ENCODE measurements at regions not wholly inside any gene's neighbourhood (a gene's known extent, or its start where the extent isn't known, plus 50 kb on each side); places are given as distances from the start of the nearest gene placed in this dataset.
A peak's percentile ranks its signal among the peaks of the same experiment; 100 is the strongest.

DNA sequence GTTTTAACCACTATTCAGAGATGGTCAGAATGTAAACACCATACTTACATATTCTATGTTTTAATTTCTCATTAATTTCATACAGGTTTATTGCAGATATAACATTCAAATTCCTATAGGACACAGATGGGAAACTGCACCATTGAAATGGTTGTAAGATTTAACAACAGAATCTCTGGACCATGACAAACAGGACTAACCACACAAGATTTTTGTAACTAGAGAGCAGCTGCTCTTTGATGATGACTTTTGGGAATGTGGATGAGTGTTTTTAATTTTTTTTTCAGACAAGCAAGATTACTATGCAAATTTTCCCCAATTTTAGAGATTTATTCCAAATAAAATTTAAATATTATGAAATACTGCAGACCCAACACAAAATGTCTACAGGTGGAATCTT is 610.2 kb downstream of the PCDH18 start:
- DNase-seq (ENCODE audit: low read depth in 2 of 2): no peak
- TF ChIP-seq, protein P1, sequence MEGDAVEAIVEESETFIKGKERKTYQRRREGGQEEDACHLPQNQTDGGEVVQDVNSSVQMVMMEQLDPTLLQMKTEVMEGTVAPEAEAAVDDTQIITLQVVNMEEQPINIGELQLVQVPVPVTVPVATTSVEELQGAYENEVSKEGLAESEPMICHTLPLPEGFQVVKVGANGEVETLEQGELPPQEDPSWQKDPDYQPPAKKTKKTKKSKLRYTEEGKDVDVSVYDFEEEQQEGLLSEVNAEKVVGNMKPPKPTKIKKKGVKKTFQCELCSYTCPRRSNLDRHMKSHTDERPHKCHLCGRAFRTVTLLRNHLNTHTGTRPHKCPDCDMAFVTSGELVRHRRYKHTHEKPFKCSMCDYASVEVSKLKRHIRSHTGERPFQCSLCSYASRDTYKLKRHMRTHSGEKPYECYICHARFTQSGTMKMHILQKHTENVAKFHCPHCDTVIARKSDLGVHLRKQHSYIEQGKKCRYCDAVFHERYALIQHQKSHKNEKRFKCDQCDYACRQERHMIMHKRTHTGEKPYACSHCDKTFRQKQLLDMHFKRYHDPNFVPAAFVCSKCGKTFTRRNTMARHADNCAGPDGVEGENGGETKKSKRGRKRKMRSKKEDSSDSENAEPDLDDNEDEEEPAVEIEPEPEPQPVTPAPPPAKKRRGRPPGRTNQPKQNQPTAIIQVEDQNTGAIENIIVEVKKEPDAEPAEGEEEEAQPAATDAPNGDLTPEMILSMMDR (IDR thresholded peaks at IDR 0.05; ENCODE audit: low read depth, low read length): no peak
- H3K4me3 ChIP-seq (replicated peaks in 1 of 2; ENCODE audit: low read depth in 2 of 2, low read length in 2 of 2): no peak overlapping the region

DNA sequence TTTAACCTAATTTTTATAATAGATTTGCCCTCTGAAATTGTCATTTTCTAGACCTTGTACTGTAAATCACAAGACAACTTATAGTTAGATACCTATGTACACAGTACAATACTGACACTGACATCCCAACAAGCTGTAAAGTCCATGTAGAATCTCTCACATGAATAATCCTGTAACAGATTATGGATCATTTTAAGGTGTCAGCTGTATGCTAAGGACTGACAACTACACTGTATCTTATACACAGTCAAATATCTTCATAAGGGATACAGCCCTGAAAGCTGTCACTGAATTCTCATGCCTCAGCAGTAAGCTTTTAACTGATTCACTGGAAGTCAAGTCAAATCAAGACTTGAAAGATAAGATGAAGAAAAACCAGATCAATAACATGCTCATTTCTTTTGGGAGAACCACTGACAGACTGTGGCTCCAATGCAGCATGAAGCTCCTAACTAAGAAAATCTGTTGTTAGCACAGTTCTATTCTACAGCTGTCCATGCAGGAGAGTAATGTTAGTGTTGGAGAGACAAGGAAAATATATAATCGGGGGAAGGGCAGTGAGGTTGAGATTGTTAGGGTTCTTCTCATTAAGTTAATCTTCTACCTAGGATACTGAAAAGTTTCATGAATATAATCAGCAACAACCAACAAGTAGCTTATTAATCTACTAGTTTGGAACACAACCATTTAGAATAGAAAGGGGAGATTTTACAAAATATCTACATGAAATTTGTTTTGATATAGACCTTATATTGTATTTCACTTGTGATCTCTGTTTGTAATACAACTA is 612.0 kb downstream of the PCDH18 start:
- TF ChIP-seq, protein P1 (IDR thresholded peaks at IDR 0.05; ENCODE audit: low read depth, low read length): no peak
- H3K4me3 ChIP-seq (replicated peaks in 1 of 2; ENCODE audit: low read depth in 2 of 2, low read length in 2 of 2): no peak overlapping the region

DNA sequence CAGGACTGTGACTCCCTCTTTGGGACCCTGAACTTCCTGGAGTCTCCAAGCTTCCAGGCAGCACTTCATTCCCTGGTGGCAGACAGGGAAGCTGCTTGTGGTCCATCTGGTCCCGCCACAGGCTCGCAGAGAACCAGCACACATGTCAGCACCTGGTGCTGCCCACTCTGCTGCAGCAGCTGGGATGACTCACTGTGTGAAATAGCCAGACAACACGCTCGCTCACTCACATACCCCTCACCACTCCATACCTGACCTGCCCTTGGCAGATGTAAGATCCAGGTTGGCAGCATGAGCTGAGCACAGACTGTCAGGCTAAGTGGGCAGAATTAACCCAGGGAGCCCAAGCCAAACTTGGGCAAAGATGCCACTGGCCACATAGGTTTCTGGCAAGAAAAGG is 613.5 kb downstream of the PCDH18 start:
- no peak overlapping the region for H3K4me3 ChIP-seq (replicated peaks in 1 of 2; ENCODE audit: low read depth in 2 of 2, low read length in 2 of 2)
- TF ChIP-seq, protein P1 (IDR thresholded peaks at IDR 0.05; ENCODE audit: low read depth, low read length): no peak
- DNase-seq (ENCODE audit: low read depth in 2 of 2): no peak

More for the DNA sequence above, 612.0 kb downstream of the PCDH18 start:
- no peak for DNase-seq (ENCODE audit: low read depth in 2 of 2)

DNA sequence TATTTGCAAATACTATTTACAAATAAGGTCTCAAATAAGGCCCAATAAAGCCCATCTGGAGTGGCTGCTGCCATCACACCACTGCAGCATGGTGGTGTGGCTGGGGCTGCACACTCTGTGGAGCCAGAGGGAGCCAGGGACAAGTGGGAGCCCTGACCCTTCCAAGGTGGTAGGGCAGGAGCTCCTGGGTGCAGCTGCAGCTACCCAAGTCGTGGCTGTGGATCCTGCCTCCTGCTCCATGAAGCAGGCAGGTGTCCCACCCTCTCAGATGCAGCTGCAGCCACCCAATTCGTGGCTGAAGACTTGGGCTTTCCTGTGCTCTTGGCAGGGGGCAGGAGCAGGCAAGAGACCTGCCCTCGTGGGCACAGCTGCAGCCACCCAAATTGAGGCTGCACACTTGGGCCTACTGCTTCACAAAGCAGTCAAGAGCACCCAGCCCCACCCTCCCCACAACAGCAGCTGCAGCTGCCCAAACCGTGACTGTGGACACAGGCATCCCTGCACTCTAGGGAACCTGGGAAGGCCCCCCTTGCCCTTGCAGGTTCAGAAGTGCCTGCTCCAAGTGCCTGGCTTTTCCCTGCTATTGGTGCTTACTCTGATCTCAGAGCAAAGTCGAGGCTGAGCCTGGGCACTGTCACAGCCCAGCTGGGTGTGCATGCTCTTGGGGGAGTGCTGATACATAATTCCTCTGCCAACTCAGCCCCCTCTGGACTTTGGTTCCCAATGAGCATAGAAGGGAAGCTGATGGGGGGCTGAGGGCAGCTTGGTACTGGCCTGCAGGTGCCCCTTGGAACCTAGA is 614.8 kb downstream of the PCDH18 start:
- TF ChIP-seq, protein P1 (IDR thresholded peaks at IDR 0.05; ENCODE audit: low read depth, low read length): no peak
- DNase-seq (ENCODE audit: low read depth in 2 of 2): no peak

DNA sequence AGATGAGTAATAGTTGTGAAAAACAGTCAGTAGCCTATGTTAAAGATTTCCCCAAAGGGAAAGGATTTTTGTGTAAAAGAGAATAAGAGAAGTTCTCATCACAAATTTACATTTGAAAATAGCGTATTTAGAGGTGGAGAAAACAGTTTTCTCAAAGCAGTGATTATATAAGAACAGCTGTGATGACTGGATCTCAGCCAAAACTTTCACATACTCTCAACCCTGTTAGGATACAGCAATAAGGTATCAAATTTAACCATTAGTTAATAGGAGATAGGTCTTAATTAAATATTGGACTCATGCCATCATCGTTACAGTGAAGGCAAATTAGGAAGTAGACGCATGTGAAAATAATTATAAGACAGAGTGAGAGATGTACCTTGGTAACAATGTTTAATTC is 622.7 kb downstream of the PCDH18 start:
- no peak overlapping the region for H3K4me3 ChIP-seq (replicated peaks in 1 of 2; ENCODE audit: low read depth in 2 of 2, low read length in 2 of 2)
- TF ChIP-seq, protein P1 (IDR thresholded peaks at IDR 0.05; ENCODE audit: low read depth, low read length): no peak
- DNase-seq (ENCODE audit: low read depth in 2 of 2): peak in 1 of 2 donors; percentile 3

More for the DNA sequence above, 614.8 kb downstream of the PCDH18 start:
- no peak overlapping the region for H3K4me3 ChIP-seq (replicated peaks in 1 of 2; ENCODE audit: low read depth in 2 of 2, low read length in 2 of 2)

DNA sequence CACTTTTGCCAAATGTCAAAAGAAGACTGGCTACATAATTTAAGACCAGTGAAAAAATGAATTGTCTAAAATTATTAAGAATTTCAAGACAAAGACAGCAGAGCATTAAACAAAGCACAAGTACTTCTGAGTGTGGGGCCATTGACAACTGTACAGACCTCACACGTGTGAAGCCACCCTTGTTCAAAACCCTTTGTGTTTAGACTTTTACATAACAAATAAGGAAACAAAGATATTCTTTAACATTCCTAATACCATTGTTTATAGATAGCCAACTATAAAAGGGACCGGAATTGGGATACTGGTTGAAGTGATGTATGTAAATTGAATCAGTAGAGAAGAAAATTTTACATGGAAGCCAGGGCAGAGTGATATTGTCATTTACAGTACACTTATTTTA is 624.2 kb downstream of the PCDH18 start:
- DNase-seq (ENCODE audit: low read depth in 2 of 2): no peak
- TF ChIP-seq, protein P1 (IDR thresholded peaks at IDR 0.05; ENCODE audit: low read depth, low read length): no peak
- no peak overlapping the region for H3K4me3 ChIP-seq (replicated peaks in 1 of 2; ENCODE audit: low read depth in 2 of 2, low read length in 2 of 2)

Data from cardiac fibroblast (primary cell).